DMS 273 treated with DMSO at 0.1 percent for 48 hours (cell line): ENCODE measurements at regions not wholly inside any gene's neighbourhood (a gene's known extent, or its start where the extent isn't known, plus 50 kb on each side); places are given as distances from the start of the nearest gene placed in this dataset.

Experiments used
- DNase-seq: peaks from one replicate; lab custom pipeline; 2025; lab: John Stamatoyannopoulos, UW

DNA sequence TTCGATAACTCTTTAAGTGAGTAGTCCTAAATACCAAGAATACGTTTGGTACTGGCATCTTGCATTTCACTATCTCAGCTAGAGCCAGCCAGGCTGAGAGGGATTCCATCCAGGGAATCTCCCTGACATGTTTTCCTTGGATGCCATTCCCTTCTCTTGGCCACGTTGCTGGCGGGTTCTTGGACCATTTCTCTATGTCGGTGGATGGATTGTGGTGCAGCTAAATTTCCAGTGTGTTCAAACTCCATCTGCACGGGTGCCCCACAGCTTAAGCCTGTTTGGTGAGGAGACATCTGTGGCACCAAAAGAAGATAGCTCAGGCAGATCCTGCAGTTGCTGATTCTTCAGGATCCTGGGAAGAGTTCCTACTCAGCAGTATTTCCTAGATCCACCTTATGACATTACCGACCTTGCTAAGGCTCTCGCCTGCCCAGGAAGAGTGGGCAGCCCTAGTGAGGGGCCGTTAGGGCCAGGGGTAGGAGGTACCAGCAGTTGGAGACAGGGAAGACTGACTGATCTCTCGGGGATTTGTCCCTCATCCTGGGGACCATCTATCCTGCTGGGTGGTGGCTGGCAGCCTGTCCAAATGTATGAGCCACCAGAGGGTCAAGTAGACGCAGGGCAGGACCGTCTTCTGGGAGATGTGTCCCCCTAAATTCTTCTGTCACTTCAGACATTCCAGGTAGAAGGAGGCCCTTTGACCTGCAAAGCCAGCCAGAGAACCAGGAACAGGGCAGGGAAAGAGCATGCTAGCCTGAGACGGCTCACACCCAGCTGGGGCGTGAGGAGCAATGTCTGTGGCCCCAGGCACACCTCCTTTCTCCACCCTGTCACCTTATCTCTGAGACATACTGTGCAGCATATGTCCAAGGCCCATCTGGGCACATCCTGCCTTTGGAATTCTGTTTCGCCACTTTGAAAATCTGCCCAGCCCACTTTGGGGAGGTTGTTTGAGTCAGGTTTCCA is 72.6 kb upstream of the CAPRIN2 start:
- DNase-seq: no peak

DNA sequence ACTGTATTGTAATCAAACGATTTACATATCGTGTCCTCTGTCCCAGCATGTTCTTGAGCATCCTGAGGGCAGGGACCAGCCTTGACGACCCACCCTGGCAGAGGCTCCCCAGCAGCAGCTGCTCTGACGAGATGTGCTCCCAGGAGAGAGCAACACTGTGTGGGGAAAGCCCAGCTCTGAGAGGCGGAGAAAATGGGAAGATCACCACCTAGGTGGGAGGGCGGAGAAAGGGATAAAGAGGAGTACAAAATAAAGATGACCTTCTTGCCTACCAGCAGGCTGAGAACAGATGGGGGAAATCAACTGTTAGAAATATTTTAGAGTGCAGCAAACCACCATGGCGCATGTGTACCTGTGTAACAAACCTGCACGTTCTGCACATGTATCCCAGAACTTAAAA is 71.5 kb upstream of the CAPRIN2 start:
- no peak for DNase-seq

DNA sequence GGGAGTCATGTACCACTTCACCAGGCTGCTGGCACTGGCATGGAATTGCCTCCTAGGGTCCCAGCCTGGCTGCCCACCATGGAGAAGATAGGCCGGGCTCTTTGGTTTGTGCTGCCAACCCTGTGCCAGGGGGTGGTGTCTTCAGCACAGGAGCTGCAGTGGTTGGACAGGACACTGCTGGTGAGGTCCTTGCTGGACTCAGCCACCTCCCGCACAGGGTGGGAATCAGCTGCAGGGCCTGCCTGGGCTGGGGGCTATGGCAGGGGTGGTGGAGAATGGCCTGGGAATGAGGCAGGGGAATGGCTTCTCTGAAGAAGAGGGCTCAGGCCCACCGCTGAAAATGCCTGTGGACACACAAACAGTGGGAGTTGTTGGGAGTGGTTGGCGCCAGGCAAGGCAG is 70.6 kb upstream of the CAPRIN2 start:
- DNase-seq: no peak

DNA sequence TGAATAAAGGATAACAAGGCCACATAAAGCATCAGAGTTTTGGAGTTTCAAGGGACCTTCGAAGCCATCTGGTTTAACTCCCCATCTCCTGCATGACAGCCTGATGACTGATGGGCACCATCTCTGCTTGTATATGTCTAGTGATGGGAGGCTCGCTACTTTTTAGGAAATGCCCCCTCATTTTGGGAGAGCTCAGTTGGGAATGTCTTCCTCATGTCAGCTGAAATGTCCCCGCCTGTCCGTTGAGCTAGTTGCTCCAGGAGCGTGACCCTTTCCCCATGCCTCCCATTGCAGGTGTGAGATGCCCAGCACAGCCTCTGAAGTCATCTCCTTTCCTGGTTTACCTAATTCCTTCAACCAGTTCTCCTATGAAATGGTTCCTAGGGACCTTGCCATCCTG is 69.6 kb upstream of the CAPRIN2 start:
- no peak for DNase-seq

DNA sequence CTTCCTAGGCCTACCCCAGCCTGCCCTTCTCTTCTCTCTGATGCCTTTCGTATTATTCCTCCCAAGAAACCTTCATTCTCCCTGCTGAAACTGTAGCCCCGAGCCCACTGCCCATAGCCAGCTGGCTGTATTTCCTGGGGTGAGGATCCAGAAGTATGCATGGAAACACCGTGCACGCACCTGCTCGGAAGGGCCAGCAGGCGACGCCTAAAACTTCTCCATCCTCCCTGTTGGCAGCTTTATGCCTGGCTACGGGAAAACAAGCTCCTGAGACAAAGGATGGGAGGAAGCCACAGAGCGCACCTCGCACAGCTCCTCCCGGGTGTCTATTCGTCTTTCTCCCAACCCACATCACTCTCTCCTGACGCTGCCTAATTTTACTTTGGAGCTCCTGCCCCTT is 69.0 kb upstream of the CAPRIN2 start:
- DNase-seq: no peak

DNA sequence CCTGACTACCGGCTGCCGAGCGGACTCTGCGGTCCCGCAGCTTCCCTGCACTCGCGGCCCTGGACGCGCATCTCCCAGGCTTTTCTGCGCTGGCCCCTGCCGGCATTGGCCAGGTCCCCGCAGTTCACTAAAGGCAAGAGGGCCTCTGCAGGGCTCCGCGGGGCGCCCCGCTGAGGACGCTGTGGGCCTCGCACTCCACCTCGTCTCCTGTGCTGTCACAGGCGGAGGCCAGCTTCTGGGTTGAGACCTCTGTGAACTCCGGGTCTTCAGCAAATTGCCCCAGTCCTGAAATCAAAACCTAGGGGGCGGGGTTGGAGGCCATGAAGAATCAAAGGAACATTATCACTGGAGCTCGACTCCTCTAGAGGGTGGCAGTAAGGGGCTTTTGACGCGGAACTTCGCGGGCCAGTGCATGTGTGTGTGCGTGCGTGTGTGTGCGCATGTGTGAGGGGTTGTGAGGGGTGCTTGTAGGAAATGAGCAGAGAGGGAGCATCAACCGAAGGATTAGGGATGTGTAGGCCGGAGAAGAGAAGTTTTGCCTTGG is 68.5 kb upstream of the CAPRIN2 start:
- no peak for DNase-seq

DNA sequence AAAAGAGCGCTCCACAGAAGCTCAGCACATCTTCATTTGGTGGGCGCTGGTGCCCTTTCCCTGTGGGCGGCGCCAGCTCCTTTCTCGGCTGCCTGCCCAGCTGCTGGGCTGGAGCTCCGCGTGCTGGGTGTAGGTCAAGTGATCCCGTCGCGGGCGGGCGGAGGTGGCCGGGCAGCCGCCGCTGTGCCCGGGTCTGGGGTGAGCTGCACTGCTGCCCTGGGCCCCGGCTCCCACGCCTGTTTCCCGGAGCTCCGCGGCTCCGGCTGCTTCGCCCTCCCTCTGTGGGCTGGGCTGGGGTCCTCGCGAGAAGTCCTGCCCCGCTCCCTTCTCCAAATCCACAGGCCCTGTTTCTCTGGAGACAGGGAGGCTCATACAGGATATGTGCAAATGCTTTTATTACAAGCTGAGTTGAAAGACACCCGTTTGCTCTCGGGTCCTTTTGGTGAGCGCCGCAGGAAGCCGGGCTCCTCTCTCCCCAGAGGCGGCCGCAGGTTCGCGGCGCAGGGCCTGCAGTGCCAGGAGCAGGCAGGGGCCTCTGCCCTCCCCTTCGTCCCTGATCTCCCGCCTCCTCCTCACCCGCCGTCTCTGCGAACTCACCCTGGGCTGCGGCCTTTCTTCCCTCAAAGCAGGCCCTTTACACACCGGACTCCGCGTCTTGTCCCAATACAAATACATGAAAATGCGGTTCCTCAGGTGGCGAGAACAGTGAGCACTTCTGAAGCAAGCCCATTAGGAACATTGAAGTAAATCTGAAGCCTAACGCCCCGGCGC is 67.8 kb upstream of the CAPRIN2 start:
- DNase-seq: no peak

DNA sequence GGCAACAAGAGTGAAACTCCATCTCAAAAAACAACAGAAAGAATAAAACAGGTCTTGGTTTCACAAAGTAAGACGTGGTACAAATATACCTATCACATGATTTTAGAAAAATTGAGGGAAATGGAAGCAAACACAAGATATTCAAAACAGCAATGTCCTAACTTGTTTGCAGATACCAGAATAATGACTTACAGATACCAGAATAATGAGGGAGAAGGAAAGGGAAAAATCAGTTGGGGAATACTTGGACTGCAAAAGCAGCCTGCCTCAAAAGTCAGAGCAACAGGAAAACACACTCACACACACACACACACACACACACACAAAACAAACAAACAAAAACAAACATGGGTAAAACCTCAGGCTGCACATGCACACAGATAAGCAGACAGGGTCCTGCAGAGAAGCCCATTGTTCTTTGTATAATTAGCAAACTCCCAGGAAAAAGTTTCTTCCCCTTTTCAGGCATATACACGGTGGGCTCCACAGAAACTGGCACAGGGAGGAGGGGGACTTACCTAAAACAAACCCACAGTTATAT is 65.7 kb upstream of the CAPRIN2 start:
- DNase-seq: no peak

DNA sequence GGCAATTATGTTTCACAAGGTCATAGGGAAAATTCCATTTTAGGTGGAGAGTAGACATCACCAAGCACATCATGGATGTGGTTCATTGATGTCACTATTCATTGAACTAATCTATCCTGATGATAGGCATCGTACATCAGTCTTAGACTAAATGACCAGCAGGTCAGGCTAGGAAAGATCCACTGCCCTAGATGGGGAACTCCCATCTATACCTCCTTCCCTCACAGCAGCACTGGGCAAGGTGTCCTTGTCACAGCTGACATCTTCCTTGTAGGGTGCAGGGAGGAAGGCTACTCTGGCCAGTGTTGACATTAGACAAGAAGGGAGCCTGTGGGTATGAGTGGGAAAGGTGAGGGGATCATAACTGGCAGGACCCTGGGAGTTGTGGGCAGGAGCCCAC is 63.8 kb upstream of the CAPRIN2 start:
- DNase-seq: no peak

DNA sequence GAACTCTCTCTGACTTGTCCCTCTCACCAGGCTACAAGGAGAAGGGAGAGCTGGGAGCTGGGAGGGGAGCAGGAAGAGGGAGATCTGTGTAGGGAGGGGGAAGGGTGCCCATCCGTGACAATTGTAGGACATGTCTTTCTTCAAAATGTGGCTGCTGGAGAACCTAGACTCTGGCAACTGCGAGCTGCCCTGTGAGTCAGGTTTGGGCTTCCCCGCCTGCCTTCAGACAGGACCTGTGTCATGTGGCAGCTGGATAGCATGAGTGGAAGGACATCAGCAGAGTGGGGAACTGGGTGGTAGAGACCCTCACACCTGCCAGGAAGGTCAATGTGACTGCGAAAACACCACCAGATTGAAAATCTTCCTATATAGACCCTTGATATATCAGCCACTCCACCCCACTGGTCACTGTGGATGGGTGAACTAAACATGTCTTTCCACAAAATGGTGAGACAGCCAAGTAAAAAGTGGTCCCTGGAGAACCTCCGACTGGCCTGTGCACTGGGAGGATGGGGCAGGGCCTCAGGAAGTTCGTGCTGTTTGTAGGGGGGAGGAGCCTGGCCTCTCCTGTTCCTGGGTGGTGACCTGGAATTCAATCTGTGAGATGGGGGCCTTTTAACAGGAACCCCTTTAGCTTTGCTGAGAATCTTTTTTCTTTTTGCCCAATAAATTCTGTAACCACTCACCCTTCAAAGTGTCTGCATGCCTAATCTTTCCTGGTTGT is 62.2 kb upstream of the CAPRIN2 start:
- no peak for DNase-seq

DNA sequence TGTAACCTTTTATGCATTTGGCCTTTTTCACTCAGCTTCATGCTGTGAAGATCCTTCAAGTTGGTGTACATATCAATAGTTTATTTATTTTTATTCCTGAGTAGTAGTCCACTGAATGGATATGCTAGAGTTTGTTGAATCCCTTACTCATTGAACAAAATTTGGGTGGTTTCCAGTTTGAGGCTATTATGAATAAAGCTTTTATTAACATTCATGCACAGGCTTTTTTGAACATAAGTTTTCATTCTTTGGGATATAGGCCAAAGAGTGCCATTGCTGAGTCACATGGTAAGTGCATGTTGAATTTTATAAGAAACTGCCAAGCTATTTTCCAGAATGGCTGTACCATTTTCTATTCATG is 59.5 kb upstream of the CAPRIN2 start:
- no peak for DNase-seq

DNA sequence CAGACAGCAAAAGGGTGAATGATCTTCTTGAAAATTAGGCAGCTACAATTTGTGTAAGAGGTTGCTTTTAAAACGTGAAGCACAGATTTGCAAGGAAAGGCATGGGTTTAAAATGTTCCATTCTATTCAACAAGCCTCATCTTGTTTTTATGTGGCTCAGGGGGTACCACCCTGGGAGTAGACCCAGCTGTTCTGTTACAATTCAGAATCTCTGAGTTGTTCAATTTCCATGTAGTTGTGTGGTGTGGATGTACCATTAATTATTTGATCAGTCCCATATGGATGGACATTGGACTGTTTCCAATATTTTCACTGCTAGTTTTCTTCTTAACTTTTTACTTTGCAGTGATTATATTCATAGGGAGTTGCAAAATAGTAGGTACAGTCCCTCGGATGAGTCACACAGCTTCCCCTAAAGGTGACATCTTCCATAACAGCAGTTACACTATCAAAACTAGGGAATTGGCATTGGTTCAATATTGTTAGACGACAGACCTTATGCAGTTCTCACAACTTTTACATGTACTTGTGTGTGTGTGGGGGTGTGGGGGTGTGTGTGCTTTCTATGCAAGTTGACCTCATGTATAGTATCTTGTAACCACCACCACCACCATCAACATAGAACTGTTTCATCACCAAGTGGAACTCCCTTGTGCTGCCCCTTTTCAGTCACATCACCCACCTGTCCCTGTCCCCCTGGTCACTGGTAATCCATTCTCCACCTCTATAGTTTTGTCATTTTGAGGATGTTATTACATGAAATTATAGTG is 59.0 kb upstream of the CAPRIN2 start:
- DNase-seq: no peak

DNA sequence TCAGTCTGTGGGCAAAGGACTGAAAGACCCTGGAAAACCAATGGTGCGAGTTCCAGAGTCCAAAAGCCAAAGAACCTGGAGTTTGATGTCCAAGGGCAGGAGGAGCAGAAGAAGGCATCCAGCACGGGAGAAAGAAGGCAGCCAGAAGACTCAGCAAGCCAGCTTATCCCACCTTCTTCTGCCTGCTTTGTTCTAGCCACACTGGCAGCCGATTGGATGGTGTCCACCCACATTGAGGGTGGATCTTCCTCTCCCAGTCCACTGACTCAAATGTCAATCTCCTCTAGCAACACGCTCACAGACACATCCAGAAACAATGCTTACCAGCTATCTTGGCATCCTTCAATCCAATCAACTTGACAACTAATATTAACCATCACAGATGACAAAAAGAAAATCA is 57.2 kb upstream of the CAPRIN2 start:
- no peak for DNase-seq

DNA sequence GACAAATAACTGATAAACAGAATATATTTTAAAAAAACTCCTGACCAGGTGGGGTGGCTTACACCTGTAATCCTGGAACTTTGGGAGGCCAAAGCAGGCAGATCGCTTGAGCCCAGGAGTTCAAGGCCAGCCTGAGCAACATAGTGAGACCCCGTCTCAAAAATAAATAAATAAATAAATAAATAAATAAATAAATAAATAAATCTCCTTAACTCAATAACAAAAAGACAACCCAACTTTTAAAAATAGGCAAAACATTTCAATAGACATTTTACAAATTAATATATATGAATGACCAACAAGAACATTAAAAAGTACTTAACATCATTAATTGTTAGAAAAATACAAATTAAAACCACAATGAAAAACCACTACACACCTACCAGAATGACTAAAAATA is 56.2 kb upstream of the CAPRIN2 start:
- no peak for DNase-seq

DNA sequence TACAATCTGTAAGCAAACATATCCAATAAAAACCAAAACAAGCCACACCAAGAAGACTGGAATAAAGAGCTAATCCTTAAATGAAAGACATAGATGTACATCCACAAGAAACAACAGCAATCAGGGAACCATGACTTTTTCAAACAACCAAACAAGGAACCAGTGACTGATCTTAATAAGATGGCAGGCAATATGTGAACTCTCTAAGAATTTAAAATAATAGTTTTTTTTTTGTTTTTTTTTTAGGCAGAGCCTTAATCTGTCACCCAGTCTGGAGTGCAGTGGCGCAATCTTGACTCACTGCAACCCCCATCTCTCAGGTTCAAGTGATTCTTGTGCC is 52.9 kb upstream of the CAPRIN2 start:
- DNase-seq: no peak

DNA sequence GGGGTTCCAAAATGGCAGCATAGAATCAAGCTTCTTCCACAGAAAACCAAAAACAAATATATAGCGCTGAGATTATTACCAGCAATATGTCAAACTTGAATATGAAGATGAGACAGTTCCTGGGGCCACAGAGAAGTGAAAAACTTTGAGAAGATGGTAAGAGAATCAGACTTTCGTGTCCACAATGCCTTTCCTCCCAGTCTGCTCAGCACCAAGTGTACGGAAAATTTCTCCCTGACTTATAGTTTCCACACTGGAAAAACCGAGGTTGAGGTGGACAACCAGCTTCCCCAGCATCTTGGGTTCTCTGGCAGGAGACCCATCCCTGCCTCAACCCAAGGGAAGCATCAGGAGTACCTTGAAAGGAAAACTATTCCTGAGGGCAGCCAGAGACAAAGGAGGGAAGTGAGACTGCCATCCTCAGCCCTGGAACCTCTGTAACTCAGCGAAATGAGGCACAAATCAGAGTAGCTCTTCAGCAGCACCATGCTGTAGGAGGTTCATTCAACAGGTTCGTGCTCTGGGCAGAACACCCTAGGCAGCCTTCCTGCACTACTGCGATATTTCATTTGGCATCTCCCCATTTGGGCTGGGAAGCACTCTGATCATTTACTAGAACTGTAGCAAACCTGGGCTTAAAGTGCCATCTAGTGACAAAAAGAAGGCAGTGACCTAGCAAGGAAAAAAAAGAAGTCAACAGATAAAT is 52.4 kb upstream of the CAPRIN2 start:
- DNase-seq: peak; percentile 45

DNA sequence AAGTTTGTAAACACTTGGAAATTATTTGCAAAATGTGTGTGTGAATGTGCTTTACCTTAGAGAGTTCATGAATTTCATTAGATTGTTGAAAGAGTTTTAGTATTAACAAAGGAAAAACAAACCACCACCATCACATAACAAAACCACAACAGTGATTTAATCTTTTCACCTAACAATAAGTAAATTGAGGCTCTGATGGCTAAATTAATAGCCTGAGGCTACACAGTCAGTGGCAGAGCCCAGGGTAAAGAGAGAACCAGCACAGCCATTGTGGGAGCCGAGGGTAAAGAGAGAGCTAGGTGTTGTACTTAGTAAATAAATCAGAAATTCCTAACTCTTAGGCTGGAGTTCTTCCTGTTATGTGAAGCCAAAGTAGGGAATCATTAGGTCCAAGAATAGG is 51.2 kb upstream of the CAPRIN2 start:
- DNase-seq: no peak
